CD14-positive monocyte (primary cell): ENCODE measurements at regions not wholly inside any gene's neighbourhood (a gene's known extent, or its start where the extent isn't known, plus 50 kb on each side); places are given as distances from the start of the nearest gene placed in this dataset.

Experiments used
- DNase-seq, 3 donors: peaks; one replicate each; pipeline ENCODE4 v3.0.0-alpha.2; 2011 to 2022
- H2AFZ ChIP-seq: 2 replicates; pipeline ENCODE4 v1.6.0; 2012; ENCODE audit warnings: mild to moderate bottlenecking, low read depth, low read length, inconsistent platforms; ENCODE audit not compliant: insufficient read depth, poor library complexity, severe bottlenecking
- H3K27ac ChIP-seq, 2 donors: 1 replicate in 1 of 2; 2 replicates in 1 of 2; pipeline ENCODE4 v1.5.1; 2012 to 2013; ENCODE audit warnings: low read length in 2 of 2, control low read depth in 1 of 2, inconsistent platforms in 1 of 2, low read depth in 1 of 2, mild to moderate bottlenecking in 1 of 2
- H3K27me3 ChIP-seq, 2 donors: one replicate each; pipeline versions ENCODE4 v1.6.0 to v1.6.1; 2011 to 2013; ENCODE audit warnings: low read length in 2 of 2; ENCODE audit not compliant: control insufficient read depth in 2 of 2, insufficient read depth in 2 of 2
- H3K36me3 ChIP-seq, 2 donors: replicated peaks in 1 of 2; 1 replicate in 1 of 2; 2 replicates in 1 of 2; pipeline versions ENCODE4 v1.5.1 to v1.6.1; 2012 to 2013; ENCODE audit warnings: low read length in 2 of 2, control low read depth in 1 of 2, inconsistent platforms in 1 of 2, mild to moderate bottlenecking in 1 of 2; ENCODE audit not compliant: insufficient read depth in 2 of 2, control insufficient read depth in 1 of 2
- H3K4me1 ChIP-seq, 2 donors: 1 replicate in 1 of 2; 2 replicates in 1 of 2; pipeline versions ENCODE4 v1.5.1 to v1.6.1; 2012 to 2013; ENCODE audit warnings: low read length in 2 of 2, control low read depth in 1 of 2, inconsistent platforms in 1 of 2, mild to moderate bottlenecking in 1 of 2, moderate library complexity in 1 of 2; ENCODE audit not compliant: insufficient read depth in 2 of 2, control insufficient read depth in 1 of 2
- H3K4me2 ChIP-seq: replicated peaks from 2 replicates; pipeline ENCODE3; 2012; ENCODE audit warnings: low read length, moderate library complexity, mild to moderate bottlenecking; ENCODE audit not compliant: poor library complexity, severe bottlenecking; ENCODE audit errors: extremely low read depth
- H3K4me3 ChIP-seq, 3 experiments: fragments of 200-600 bp in 1 of 3; sonication (generic) in 1 of 3; replicated peaks in 1 of 3; 1 replicate in 2 of 3; 2 replicates in 1 of 3; pipeline ENCODE4 v1.5.1; 2011 to 2013; ENCODE audit warnings: low read length in 3 of 3, mild to moderate bottlenecking in 3 of 3, control low read depth in 2 of 3, low read depth in 2 of 3, inconsistent platforms in 1 of 3, moderate library complexity in 1 of 3
- H3K79me2 ChIP-seq: 2 replicates; pipeline ENCODE4 v1.6.0; 2012; ENCODE audit warnings: mild to moderate bottlenecking, control low read depth, inconsistent platforms, low read length, moderate library complexity; ENCODE audit not compliant: insufficient read depth
- H3K9ac ChIP-seq: 2 replicates; pipeline ENCODE4 v1.6.0; 2017; ENCODE audit warnings: low read length, mild to moderate bottlenecking; ENCODE audit not compliant: insufficient read depth, poor library complexity, severe bottlenecking
- H3K9me3 ChIP-seq, 2 donors: replicated peaks in 1 of 2; 1 replicate in 1 of 2; 2 replicates in 1 of 2; pipeline versions ENCODE4 v1.5.1 to v1.6.1; 2012 to 2013; ENCODE audit warnings: low read length in 2 of 2, control low read depth in 1 of 2; ENCODE audit not compliant: control insufficient read depth in 1 of 2, insufficient read depth in 1 of 2
- H4K20me1 ChIP-seq: 2 replicates; pipeline ENCODE4 v1.6.0; 2012; ENCODE audit warnings: mild to moderate bottlenecking, low read length, control low read depth, moderate library complexity; ENCODE audit not compliant: insufficient read depth
- H3K27ac Mint-ChIP-seq, 7 donors: one replicate each; pipeline ENCODE4 v1.8.0; 2020; ENCODE audit warnings: mild to moderate bottlenecking in 7 of 7, mixed read lengths in 7 of 7, moderate library complexity in 6 of 7, inconsistent platforms in 2 of 7
- H3K27me3 Mint-ChIP-seq, 3 donors: one replicate each; pipeline ENCODE4 v1.8.0; 2021 to 2022; ENCODE audit warnings: low read depth in 3 of 3, mild to moderate bottlenecking in 3 of 3, mixed read lengths in 3 of 3, moderate library complexity in 3 of 3, inconsistent platforms in 1 of 3
- H3K36me3 Mint-ChIP-seq, 2 donors: one replicate each; pipeline ENCODE4 v1.8.0; 2020; ENCODE audit warnings: mixed read lengths in 2 of 2, inconsistent platforms in 1 of 2, mild to moderate bottlenecking in 1 of 2
- H3K4me1 Mint-ChIP-seq: one replicate; pipeline ENCODE4 v1.8.0; 2020; ENCODE audit warnings: mild to moderate bottlenecking, mixed read lengths
- H3K4me3 Mint-ChIP-seq, 2 donors: one replicate each; pipeline ENCODE4 v1.8.0; 2020; ENCODE audit warnings: mild to moderate bottlenecking in 2 of 2, mixed read lengths in 2 of 2, moderate library complexity in 1 of 2
- H3K9me3 Mint-ChIP-seq, 7 donors: one replicate each; pipeline ENCODE4 v1.8.0; 2020 to 2022; ENCODE audit warnings: mixed read lengths in 7 of 7, mild to moderate bottlenecking in 6 of 7, moderate library complexity in 6 of 7, inconsistent platforms in 2 of 7
- WGBS: methylation state at CpG from one replicate; pipeline ENCODE4 v1.1.5; 2013; ENCODE audit warnings: missing lambda C conversion rate; ENCODE audit not compliant: insufficient coverage; 5-methylcytosine and 5-hydroxymethylcytosine counted together
- intact Hi-C, 2 donors: fragments of 100-400 bp; cut with micrococcal nuclease; formaldehyde crosslinking; loops; one replicate each; pipeline versions ENCODE4 v1.15.0 to v1.15.1; 2023
- TF ChIP-seq, protein P1 (sequence below): fragments of 200-600 bp; IDR thresholded peaks from one replicate; pipeline ENCODE4 v1.8.0; 2022; ENCODE audit warnings: antibody characterized with exemption, mild to moderate bottlenecking

DNA sequence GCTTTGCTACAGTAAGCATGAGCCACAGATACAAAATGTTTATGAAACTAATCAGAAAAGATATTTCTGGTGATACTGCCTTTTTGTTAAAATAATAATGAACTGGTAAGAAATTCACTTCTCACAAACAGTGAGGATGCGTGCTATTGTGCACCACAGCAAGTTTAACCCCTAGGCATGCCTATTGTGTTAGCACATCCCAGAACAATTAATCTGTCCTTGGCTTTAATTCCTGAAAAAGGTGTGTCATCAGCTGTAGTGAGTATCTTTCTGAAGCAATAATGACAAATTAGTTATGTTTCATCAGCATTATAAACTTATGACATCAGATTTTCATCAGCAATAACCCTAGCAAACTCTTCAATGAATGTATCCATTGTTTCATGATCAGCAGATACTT, 1307.2 kb downstream of the EFNA5 start:
- H3K27me3 ChIP-seq, result no peaks in the 10 kb centered on the region
- WGBS, result no CpG with 5 or more reads among the region's 1 CpG
- H3K9me3 ChIP-seq, result peaks cover 4 to 5% of the 10 kb centered on the region in 2 donors
- H3K9me3 Mint-ChIP-seq, result peaks cover 2 to 8% (median 4%) of the 10 kb centered on the region in 7 donors
- H3K36me3 ChIP-seq, result no peaks in the 10 kb centered on the region
- H3K27ac Mint-ChIP-seq, result no peak overlapping the region
- no peaks in the 10 kb centered on the region for H3K27me3 Mint-ChIP-seq
- no peak overlapping the region for H3K4me3 Mint-ChIP-seq
- no peak overlapping the region for H3K4me2 ChIP-seq
- TF ChIP-seq, protein P1, sequence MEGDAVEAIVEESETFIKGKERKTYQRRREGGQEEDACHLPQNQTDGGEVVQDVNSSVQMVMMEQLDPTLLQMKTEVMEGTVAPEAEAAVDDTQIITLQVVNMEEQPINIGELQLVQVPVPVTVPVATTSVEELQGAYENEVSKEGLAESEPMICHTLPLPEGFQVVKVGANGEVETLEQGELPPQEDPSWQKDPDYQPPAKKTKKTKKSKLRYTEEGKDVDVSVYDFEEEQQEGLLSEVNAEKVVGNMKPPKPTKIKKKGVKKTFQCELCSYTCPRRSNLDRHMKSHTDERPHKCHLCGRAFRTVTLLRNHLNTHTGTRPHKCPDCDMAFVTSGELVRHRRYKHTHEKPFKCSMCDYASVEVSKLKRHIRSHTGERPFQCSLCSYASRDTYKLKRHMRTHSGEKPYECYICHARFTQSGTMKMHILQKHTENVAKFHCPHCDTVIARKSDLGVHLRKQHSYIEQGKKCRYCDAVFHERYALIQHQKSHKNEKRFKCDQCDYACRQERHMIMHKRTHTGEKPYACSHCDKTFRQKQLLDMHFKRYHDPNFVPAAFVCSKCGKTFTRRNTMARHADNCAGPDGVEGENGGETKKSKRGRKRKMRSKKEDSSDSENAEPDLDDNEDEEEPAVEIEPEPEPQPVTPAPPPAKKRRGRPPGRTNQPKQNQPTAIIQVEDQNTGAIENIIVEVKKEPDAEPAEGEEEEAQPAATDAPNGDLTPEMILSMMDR, result no peak
- DNase-seq, result no peak
- no peak overlapping the region for H3K4me3 ChIP-seq
- H4K20me1 ChIP-seq, result no peaks in the 10 kb centered on the region
- H3K4me1 Mint-ChIP-seq, result no peaks in the 10 kb centered on the region
- no peaks in the 10 kb centered on the region for H3K36me3 Mint-ChIP-seq
- no peak overlapping the region for H3K27ac ChIP-seq
- H3K9ac ChIP-seq, result no peak overlapping the region
- intact Hi-C loops, result no loop called here
- no peaks in the 10 kb centered on the region for H3K79me2 ChIP-seq
- no peak overlapping the region for H2AFZ ChIP-seq
- H3K4me1 ChIP-seq, result no peaks in the 10 kb centered on the region

GRCh38 chr5:106361905-106362304, 1308.8 kb downstream of the EFNA5 start:
- TF ChIP-seq, protein P1, result no peak
- H3K27me3 ChIP-seq, result no peaks in the 10 kb centered on the region
- no peak overlapping the region for H3K27ac ChIP-seq
- Mint-ChIP-seq H3K27ac (no peak overlapping the region), H3K4me3 (no peak overlapping the region), H3K36me3 (no peaks in the 10 kb centered on the region), H3K27me3 (peaks cover 0 to under 1% (median 0%) of the 10 kb centered on the region in 3 donors), H3K9me3 (peaks cover 2 to 9% (median 3%) of the 10 kb centered on the region in 7 donors), H3K4me1 (no peaks in the 10 kb centered on the region)
- no peak overlapping the region for H3K4me3 ChIP-seq
- no peak overlapping the region for H3K9ac ChIP-seq
- H3K4me1 ChIP-seq, result no peaks in the 10 kb centered on the region
- H3K79me2 ChIP-seq, result no peaks in the 10 kb centered on the region
- peaks cover 4 to 5% of the 10 kb centered on the region in 2 donors for H3K9me3 ChIP-seq
- WGBS, result no CpG with 5 or more reads among the region's 1 CpG
- no peaks in the 10 kb centered on the region for H3K36me3 ChIP-seq
- DNase-seq, result no peak
- no peak overlapping the region for H2AFZ ChIP-seq
- no peak overlapping the region for H3K4me2 ChIP-seq
- intact Hi-C loops, result no loop called here
- H4K20me1 ChIP-seq, result no peaks in the 10 kb centered on the region
